ENCODE measurements at regions not wholly inside any gene's neighbourhood (a gene's known extent, or its start where the extent isn't known, plus 50 kb on each side); places are given as distances from the start of the nearest gene placed in this dataset.

- no peak for TF ChIP-seq CTCF (IDR thresholded peaks at IDR 0.05)
- no peak for TF ChIP-seq EP300 (IDR thresholded peaks at IDR 0.05)
Measured at GRCh38 chr12:13339091-13339490, 142.6 kb downstream of the EMP1 start.
